ENCODE measurements at regions not wholly inside any gene's neighbourhood (a gene's known extent, or its start where the extent isn't known, plus 50 kb on each side); places are given as distances from the start of the nearest gene placed in this dataset.

DNA sequence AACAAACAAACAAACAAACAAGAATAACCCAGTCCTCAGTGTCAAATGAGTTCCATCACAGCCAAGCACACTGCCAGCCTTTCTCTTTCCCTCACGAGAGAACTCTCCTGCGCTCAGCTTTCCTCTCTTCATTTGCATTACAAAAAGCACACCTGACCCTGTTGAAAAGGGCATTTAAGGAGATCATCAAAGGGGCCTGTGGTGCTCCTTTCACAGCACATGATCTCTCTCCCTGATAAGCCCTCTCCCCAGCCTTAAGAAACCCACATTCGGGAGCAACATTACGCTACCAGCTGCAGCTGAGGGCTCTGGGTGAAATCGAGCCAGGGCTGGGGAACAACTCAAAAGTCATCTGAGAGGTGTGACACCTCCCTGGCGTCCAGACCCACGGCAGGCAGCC lies 165.6 kb upstream of the TMCC3 start:
- TF ChIP-seq FOXP2 (optimal IDR thresholded peaks at IDR 0.05; ENCODE audit: borderline replicate concordance, extremely low read depth, extremely low read length, insufficient read depth) (no peak), TAF1 (IDR thresholded peaks at IDR 0.05; ENCODE audit: borderline replicate concordance, insufficient read depth, low read length) (no peak), POLR2AphosphoS5 (IDR thresholded peaks at IDR 0.05; ENCODE audit: low read depth, low read length) (no peak), SIN3A (IDR thresholded peaks at IDR 0.05; ENCODE audit: borderline replicate concordance, insufficient read depth, low read length) (no peak)
- TF ChIP-seq, protein P1, sequence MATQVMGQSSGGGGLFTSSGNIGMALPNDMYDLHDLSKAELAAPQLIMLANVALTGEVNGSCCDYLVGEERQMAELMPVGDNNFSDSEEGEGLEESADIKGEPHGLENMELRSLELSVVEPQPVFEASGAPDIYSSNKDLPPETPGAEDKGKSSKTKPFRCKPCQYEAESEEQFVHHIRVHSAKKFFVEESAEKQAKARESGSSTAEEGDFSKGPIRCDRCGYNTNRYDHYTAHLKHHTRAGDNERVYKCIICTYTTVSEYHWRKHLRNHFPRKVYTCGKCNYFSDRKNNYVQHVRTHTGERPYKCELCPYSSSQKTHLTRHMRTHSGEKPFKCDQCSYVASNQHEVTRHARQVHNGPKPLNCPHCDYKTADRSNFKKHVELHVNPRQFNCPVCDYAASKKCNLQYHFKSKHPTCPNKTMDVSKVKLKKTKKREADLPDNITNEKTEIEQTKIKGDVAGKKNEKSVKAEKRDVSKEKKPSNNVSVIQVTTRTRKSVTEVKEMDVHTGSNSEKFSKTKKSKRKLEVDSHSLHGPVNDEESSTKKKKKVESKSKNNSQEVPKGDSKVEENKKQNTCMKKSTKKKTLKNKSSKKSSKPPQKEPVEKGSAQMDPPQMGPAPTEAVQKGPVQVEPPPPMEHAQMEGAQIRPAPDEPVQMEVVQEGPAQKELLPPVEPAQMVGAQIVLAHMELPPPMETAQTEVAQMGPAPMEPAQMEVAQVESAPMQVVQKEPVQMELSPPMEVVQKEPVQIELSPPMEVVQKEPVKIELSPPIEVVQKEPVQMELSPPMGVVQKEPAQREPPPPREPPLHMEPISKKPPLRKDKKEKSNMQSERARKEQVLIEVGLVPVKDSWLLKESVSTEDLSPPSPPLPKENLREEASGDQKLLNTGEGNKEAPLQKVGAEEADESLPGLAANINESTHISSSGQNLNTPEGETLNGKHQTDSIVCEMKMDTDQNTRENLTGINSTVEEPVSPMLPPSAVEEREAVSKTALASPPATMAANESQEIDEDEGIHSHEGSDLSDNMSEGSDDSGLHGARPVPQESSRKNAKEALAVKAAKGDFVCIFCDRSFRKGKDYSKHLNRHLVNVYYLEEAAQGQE (IDR thresholded peaks at IDR 0.05; ENCODE audit: insufficient read depth in 1 of 2, low read depth in 2 of 2, low read length in 2 of 2): no peak

DNA sequence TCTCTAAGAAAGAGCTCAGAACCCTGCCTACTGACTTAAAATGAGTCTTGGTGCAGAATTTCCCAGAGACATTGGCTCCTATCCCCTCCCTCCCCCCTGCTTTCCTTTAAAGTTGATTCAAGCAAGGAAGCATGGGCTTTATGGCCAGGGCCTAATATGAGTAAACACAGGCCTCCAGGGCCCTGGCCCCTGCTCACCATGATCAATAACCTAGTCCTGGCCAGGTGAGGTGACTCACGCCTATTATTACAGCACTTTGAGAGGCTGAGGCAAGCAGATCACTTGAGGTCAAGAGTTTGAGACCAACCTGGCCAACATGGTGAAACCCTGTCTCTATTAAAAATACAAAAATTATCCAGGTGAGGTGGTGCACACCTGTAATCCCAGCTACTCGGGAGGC lies 165.1 kb upstream of the TMCC3 start:
- TF ChIP-seq POLR2AphosphoS5 (IDR thresholded peaks at IDR 0.05; ENCODE audit: low read depth, low read length) (no peak), TAF1 (IDR thresholded peaks at IDR 0.05; ENCODE audit: borderline replicate concordance, insufficient read depth, low read length) (no peak), FOXP2 (optimal IDR thresholded peaks at IDR 0.05; ENCODE audit: borderline replicate concordance, extremely low read depth, extremely low read length, insufficient read depth) (no peak), SIN3A (IDR thresholded peaks at IDR 0.05; ENCODE audit: borderline replicate concordance, insufficient read depth, low read length) (no peak)
- TF ChIP-seq, protein P1 (IDR thresholded peaks at IDR 0.05; ENCODE audit: insufficient read depth in 1 of 2, low read depth in 2 of 2, low read length in 2 of 2): no peak

DNA sequence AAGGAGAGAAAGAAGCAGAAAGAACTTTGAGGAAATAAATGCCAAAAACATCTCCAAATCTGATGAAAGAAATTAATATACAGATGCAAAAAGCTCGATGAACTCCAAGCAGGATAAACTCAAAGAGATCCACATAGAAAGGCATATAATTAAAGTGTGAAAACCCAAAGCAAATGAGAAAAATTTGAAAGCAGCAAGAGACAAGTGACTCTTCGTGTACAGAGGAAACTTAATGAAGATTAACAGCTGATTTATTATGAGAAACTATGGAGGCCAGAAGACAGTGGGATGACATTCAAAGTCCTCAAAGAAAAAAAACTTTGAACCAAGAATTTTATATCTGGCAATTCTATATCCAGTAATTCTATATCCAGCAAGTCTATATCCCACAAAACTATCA lies 163.0 kb upstream of the TMCC3 start:
- no peak for TF ChIP-seq SIN3A (IDR thresholded peaks at IDR 0.05; ENCODE audit: borderline replicate concordance, insufficient read depth, low read length)
- TF ChIP-seq POLR2AphosphoS5 (IDR thresholded peaks at IDR 0.05; ENCODE audit: low read depth, low read length): no peak
- no peak for TF ChIP-seq TAF1 (IDR thresholded peaks at IDR 0.05; ENCODE audit: borderline replicate concordance, insufficient read depth, low read length)
- no peak for TF ChIP-seq FOXP2 (optimal IDR thresholded peaks at IDR 0.05; ENCODE audit: borderline replicate concordance, extremely low read depth, extremely low read length, insufficient read depth)
- TF ChIP-seq, protein P1 (IDR thresholded peaks at IDR 0.05; ENCODE audit: insufficient read depth in 1 of 2, low read depth in 2 of 2, low read length in 2 of 2): no peak

DNA sequence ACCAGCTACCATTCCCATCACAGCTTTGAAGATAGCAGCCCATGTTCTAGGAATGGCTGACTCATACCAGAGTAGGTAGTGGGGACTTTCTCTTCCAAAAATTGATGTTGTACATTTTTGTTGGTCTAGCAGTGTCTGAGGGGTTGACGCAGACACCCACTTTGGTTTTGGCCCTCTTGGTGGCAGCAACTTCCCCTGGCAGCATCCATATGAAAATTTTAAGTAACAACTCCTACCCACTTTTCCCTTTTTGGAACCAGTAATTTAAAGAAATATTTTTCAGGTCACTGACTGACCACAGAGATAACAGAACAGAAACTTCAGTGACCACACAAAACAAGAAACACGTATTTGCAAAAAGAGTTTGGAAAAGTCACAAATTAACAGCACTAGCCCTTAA lies 162.0 kb upstream of the TMCC3 start:
- TF ChIP-seq TAF1 (IDR thresholded peaks at IDR 0.05; ENCODE audit: borderline replicate concordance, insufficient read depth, low read length) (no peak), POLR2AphosphoS5 (IDR thresholded peaks at IDR 0.05; ENCODE audit: low read depth, low read length) (no peak), FOXP2 (optimal IDR thresholded peaks at IDR 0.05; ENCODE audit: borderline replicate concordance, extremely low read depth, extremely low read length, insufficient read depth) (no peak), SIN3A (IDR thresholded peaks at IDR 0.05; ENCODE audit: borderline replicate concordance, insufficient read depth, low read length) (no peak)
- TF ChIP-seq, protein P1 (IDR thresholded peaks at IDR 0.05; ENCODE audit: insufficient read depth in 1 of 2, low read depth in 2 of 2, low read length in 2 of 2): no peak

DNA sequence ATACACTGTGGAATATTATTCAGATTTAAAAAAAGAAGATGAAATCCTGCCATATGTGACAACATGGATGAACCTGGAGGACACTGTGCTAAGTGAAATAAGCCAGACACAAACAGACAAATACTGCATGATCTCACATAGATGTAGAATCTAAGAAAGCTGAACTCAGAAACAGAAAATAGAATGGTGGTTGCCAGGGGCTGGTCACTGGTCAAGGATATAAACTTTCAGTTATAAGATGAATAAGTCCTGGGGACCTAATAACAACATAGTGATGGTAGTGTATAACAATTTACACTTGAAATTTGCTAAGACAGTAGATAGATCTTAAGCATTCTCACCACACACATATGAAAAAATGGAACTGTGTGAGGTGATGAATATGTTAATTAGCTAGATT lies 161.3 kb upstream of the TMCC3 start:
- TF ChIP-seq POLR2AphosphoS5 (IDR thresholded peaks at IDR 0.05; ENCODE audit: low read depth, low read length): no peak
- TF ChIP-seq SIN3A (IDR thresholded peaks at IDR 0.05; ENCODE audit: borderline replicate concordance, insufficient read depth, low read length): no peak
- no peak for TF ChIP-seq FOXP2 (optimal IDR thresholded peaks at IDR 0.05; ENCODE audit: borderline replicate concordance, extremely low read depth, extremely low read length, insufficient read depth)
- TF ChIP-seq, protein P1 (IDR thresholded peaks at IDR 0.05; ENCODE audit: insufficient read depth in 1 of 2, low read depth in 2 of 2, low read length in 2 of 2): no peak
- TF ChIP-seq TAF1 (IDR thresholded peaks at IDR 0.05; ENCODE audit: borderline replicate concordance, insufficient read depth, low read length): no peak

All from PFSK-1 (cell line).